WI38 (cell line): ENCODE measurements at regions not wholly inside any gene's neighbourhood (a gene's known extent, or its start where the extent isn't known, plus 50 kb on each side); places are given as distances from the start of the nearest gene placed in this dataset.

ENCODE experiments used
- H3K4me3 ChIP-seq: 2 replicates; pipeline ENCODE4 v1.5.1; 2011; ENCODE audit warnings: low read depth, mild to moderate bottlenecking, control low read depth, low read length
- TF ChIP-seq, protein P1 (sequence below): IDR thresholded peaks from 2 replicates; pipeline ENCODE4 v1.5.1; 2012; ENCODE audit warnings: low read depth, mild to moderate bottlenecking, control low read depth, low read length

- no peak overlapping the region for H3K4me3 ChIP-seq
- TF ChIP-seq, protein P1, sequence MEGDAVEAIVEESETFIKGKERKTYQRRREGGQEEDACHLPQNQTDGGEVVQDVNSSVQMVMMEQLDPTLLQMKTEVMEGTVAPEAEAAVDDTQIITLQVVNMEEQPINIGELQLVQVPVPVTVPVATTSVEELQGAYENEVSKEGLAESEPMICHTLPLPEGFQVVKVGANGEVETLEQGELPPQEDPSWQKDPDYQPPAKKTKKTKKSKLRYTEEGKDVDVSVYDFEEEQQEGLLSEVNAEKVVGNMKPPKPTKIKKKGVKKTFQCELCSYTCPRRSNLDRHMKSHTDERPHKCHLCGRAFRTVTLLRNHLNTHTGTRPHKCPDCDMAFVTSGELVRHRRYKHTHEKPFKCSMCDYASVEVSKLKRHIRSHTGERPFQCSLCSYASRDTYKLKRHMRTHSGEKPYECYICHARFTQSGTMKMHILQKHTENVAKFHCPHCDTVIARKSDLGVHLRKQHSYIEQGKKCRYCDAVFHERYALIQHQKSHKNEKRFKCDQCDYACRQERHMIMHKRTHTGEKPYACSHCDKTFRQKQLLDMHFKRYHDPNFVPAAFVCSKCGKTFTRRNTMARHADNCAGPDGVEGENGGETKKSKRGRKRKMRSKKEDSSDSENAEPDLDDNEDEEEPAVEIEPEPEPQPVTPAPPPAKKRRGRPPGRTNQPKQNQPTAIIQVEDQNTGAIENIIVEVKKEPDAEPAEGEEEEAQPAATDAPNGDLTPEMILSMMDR = no peak
Measured at GRCh38 chr17:34126496-34126895, 128.6 kb upstream of the CCL2 start.

- TF ChIP-seq, protein P1 = no peak
- H3K4me3 ChIP-seq = no peak overlapping the region
Measured at GRCh38 chr17:34126965-34127364, 128.1 kb upstream of the CCL2 start.

DNA sequence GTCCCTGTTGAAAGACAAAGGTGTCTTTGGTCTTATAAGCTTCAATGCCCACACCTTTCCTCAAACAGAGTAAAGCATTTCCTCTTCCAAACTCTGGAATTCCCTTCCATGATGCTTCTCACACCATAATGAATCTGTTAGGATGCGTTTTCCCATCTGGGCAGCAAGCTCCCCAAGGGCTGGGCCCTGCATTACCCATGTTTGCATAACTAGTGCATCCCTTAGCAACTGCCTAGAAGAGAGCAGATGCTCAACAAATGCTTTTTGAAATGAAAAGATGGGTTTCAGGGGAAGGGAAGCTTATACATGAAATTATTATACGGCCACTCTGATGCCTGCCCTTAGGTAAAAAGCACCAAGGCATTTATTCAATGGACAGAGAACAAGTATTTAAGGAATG, 124.5 kb upstream of the CCL2 start:
- no peak overlapping the region for H3K4me3 ChIP-seq
- TF ChIP-seq, protein P1 = no peak

- TF ChIP-seq, protein P1 = no peak
- H3K4me3 ChIP-seq = no peak overlapping the region
Measured at GRCh38 chr17:34131386-34131785, 123.7 kb upstream of the CCL2 start.

- TF ChIP-seq, protein P1 = no peak
Measured at GRCh38 chr17:34133350-34133749, 121.7 kb upstream of the CCL2 start.

GRCh38 chr17:34135841-34136240, 119.2 kb upstream of the CCL2 start:
- no peak overlapping the region for H3K4me3 ChIP-seq
- TF ChIP-seq, protein P1 = no peak

More at GRCh38 chr17:34133350-34133749, 121.7 kb upstream of the CCL2 start:
- H3K4me3 ChIP-seq = no peak overlapping the region

- TF ChIP-seq, protein P1 = no peak
- no peak overlapping the region for H3K4me3 ChIP-seq
Measured at GRCh38 chr17:34140006-34140405, 115.1 kb upstream of the CCL2 start.
